ENCODE measurements at regions not wholly inside any gene's neighbourhood (a gene's known extent, or its start where the extent isn't known, plus 50 kb on each side); places are given as distances from the start of the nearest gene placed in this dataset.
"Not testable (repeated sequence)": the region's sequence is repeated elsewhere in the genome, so short reads cannot be mapped to it uniquely, and the experiment has no call there.

- peak; percentile 20 to 65 for DNase-seq
These were observed 227.1 kb upstream of the NBPF12 start for GRCh38 chr1:146710838-146711521.

GRCh38 chr1:146709302-146709701, 228.8 kb upstream of the NBPF12 start:
- not testable (repeated sequence) for DNase-seq

DNA sequence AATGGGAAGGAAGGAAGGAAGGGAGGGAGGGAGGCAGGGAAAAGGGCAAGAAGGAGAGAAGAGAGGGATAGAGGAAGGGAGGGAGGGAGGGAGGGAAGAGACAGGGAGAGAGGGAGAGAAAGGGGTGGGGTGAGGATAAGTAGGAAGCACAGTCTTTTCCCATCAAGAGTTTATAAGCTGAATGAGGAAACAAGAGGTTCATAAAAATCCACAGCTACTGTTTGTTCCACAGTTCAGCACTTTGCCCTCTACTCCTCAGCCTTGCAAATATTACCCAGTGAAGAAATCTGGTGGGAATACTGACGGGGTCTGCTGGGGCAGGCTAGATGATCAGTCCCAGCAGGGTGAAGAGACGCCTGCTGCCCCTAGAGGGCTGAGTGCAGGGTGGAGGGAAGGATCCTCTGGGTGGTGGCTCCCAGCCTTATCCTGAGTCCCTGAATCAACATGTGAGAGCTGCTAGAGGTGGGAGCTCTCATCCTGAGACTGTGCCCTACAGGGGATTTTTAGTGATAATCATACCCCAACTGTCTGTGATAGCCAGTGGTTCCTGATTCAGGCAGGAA, 233.9 kb upstream of the NBPF12 start:
- DNase-seq: not testable (repeated sequence)

- not testable (repeated sequence) for DNase-seq
These were observed 236.8 kb upstream of the NBPF12 start for GRCh38 chr1:146701320-146701719.

DNA sequence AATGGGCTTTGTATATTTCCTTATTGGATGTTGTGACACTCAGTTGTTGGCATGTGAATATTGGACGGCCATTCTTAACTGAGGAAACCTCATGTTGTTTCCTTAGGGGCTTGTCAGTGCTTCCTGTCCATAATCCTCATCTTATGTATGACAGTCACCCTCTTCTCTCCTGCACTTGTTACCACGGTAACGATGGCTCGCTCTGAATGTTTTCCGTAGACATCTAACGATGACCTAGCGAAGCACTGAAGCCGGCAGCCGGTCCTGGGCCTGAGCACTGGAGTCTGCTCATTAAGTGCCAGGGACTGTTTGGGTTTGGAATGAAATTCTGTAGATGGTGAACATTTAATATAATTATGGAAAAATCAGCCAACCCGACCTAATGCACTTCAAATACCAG, 242.7 kb upstream of the NBPF12 start:
- DNase-seq: not testable (repeated sequence)

DNA sequence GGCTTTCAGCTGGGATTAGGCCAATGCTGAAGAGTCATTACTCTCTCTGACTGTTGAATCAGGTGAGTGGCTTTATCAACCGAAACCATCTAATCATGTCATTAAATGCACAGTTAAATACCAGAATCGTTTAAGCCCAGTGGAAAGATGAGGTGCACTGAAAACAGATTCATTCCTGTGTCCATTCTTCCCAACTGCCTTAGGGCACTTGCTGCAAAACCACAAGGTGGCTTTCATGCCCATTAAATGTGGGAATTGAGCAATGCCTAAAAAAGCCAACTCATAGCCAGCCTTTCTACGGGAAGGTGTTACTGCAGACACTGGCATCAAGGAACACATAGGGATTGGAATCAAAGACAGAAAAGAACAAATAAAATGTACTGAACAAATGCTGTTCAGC, 246.3 kb upstream of the NBPF12 start:
- DNase-seq: not testable (repeated sequence)

DNA sequence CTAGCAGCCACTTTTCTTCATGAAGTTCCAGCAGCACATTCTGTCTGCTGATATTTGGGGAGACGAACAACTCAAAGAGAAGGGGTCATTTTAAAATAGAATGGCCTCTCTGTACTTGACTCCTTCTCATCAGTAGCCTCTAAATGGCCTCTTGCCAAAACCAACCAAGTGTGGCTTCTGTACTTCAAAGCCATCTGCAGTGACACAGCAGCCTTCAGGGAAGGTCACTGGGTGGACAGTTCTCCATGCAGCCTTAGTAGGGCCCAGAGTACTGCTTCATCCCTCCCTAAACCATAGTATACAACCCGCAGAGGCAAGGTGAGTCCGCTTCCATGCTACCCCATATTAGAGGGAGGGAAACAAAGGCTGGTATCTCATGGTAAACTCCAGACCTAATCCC, 249.2 kb upstream of the NBPF12 start:
- DNase-seq: not testable (repeated sequence)

GRCh38 chr1:146686777-146687366, 251.3 kb upstream of the NBPF12 start:
- not testable (repeated sequence) for DNase-seq

DNA sequence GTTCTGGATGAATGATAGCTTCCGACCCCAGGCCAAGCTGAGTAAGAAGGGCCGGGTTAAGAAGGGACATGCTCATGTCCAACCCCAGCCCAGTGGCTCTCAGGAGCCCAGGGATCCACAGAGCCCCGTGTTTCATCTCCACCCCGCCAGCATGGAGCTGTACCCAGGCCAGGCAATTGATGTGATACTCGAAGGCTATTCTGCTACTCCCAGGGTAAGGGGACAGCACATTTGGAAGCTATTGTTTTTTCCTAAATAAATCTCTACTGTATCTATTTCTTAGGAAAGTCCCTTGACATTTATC, 255.0 kb upstream of the NBPF12 start:
- DNase-seq: not testable (repeated sequence)

DNA sequence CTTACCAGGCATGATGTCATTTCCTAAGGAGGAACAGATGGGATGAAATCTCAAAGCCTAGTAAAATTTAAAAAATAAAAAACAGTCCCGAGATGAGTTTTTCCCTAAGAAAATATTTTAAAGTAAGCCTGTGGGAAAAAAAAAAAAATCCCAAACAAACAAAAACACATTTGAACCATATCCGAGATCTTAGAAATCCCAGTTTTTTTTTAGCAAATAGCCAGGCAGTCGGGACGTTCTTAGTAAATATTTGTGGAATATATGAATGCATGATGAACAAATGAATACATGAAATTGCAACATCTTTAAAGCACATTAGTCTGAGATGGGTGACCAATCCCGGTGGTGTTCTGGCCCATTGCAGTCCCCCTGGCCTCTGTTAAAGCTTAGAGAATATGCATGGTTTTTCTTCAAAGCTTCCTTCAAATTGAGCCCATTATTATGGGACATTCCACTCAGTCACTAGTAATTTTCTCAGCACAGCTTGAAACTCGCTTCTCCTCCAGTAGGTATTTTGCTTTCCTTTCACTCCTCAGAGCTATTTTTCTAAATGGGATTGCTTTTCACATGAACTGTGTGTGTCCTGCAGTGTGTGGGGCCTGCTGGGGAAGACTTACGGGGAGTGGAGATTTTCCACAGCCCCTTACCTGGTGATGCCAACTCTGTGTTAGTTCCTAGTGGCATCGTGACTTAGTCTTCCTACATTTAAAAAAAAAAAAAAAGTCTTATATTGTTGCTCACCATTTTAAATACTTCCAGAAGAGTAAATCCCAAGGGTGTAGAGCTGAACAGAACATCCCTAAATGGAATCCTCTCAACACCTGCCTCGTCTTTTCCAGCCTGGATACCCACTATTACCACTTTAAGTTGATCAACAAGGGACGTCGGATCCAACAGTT, 255.6 kb upstream of the NBPF12 start:
- not testable (repeated sequence) for DNase-seq

- DNase-seq: not testable (repeated sequence)
These were observed 264.3 kb upstream of the NBPF12 start for GRCh38 chr1:146673729-146674299.

- not testable (repeated sequence) for DNase-seq
These were observed 265.5 kb upstream of the NBPF12 start for GRCh38 chr1:146672608-146673007.

GRCh38 chr1:146671588-146671987, 266.5 kb upstream of the NBPF12 start:
- not testable (repeated sequence) for DNase-seq

GRCh38 chr1:146670832-146671566, 267.1 kb upstream of the NBPF12 start:
- DNase-seq: not testable (repeated sequence)

- DNase-seq: not testable (repeated sequence)
These were observed 271.8 kb upstream of the NBPF12 start for GRCh38 chr1:146666275-146666674.

- not testable (repeated sequence) for DNase-seq
These were observed 277.9 kb upstream of the NBPF12 start for GRCh38 chr1:146660242-146660641.

GRCh38 chr1:146656356-146657060, 281.6 kb upstream of the NBPF12 start:
- DNase-seq: not testable (repeated sequence)

DNA sequence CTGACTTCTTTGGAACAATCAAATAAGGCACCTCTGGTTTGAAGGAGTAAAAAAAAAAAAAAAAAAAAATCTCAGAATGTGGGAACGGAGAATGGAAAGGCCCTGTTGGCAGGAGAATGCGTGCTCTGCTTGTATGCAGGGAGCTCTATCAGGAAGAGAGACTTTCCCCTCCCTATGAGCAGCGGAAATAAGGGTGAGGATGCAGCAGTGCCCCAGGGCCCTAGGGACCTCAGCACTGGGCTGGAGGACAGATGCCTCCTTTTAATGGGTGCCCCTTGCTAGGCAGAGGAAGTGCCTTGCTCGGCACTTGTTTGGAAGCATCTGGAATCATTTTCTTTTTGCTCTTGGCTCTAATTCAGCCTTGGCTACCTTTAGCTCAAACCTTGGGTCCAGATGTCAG, 283.4 kb upstream of the NBPF12 start:
- not testable (repeated sequence) for DNase-seq

- not testable (repeated sequence) for DNase-seq
These were observed 292.0 kb upstream of the NBPF12 start for GRCh38 chr1:146645978-146646604.

- DNase-seq: not testable (repeated sequence)
These were observed 296.6 kb upstream of the NBPF12 start for GRCh38 chr1:146641534-146641933.

GRCh38 chr1:146640671-146641070, 297.5 kb upstream of the NBPF12 start:
- not testable (repeated sequence) for DNase-seq

Data from NCI-H2081 (cell line).